Prostate gland (tissue), 2 donors: ENCODE measurements at regions not wholly inside any gene's neighbourhood (a gene's known extent, or its start where the extent isn't known, plus 50 kb on each side); places are given as distances from the start of the nearest gene placed in this dataset.

Experiments used
- CTCF ChIP-seq, 4 experiments: fragments of 200-600 bp in 2 of 4; fragments of 450-650 bp in 2 of 4; sonication (generic) in 2 of 4; IDR thresholded peaks; 1 replicate in 3 of 4; 2 replicates in 1 of 4; pipeline ENCODE4 v1.5.1; 2016 to 2019; ENCODE audit warnings: antibody characterized with exemption in 4 of 4, mild to moderate bottlenecking in 2 of 4, moderate library complexity in 2 of 4
- POLR2A ChIP-seq: fragments of 450-650 bp; IDR thresholded peaks from one replicate; pipeline ENCODE4 v1.6.1; 2016; ENCODE audit warnings: antibody characterized with exemption, mild to moderate bottlenecking

GRCh38 chrX:10965174-10965798, 145.8 kb upstream of the HCCS start:
- TF ChIP-seq POLR2A, result no peak
- no peak for TF ChIP-seq CTCF (IDR thresholded peaks at IDR 0.05)
